MCF 10A (cell line): ENCODE measurements at regions not wholly inside any gene's neighbourhood (a gene's known extent, or its start where the extent isn't known, plus 50 kb on each side); places are given as distances from the start of the nearest gene placed in this dataset.
"Not testable (repeated sequence)": the region's sequence is repeated elsewhere in the genome, so short reads cannot be mapped to it uniquely, and the experiment has no call there.

Experiments used
- BruUV-seq: library from RNA; stranded (reverse); fragments of 400-500 nt; replicated peaks from 2 replicates; lab custom pipeline; 2021; lab: Mats Ljungman, UMichigan
- CTCF ChIA-PET: fragments of 300-600 bp; sonication (Branson Sonifier 250); formaldehyde crosslinking; extraction: SDS; loops from one replicate; lab custom pipeline; 2021; ENCODE audit warnings: antibody characterized with exemption, inconsistent platforms; lab: Yijun Ruan, JAX
- POLR2A ChIA-PET: fragments of 300-600, 350-650 bp; sonication (Branson Sonifier 250); formaldehyde crosslinking; extraction: SDS; loops from one replicate; lab custom pipeline; 2020; ENCODE audit warnings: antibody characterized with exemption, inconsistent platforms; lab: Yijun Ruan, JAX
- DNase-seq: peaks from one replicate; pipeline ENCODE4 v3.0.0-alpha.2; 2018; ENCODE audit not compliant: unreplicated experiment
- H3K27ac Mint-ChIP-seq: one replicate; pipeline ENCODE4 v1.8.0; 2022; ENCODE audit warnings: mild to moderate bottlenecking, low read depth, mixed read lengths; ENCODE audit not compliant: unreplicated experiment
- H3K27me3 Mint-ChIP-seq: one replicate; pipeline ENCODE4 v1.8.0; 2022; ENCODE audit warnings: mixed read lengths; ENCODE audit not compliant: insufficient read depth, unreplicated experiment
- H3K36me3 Mint-ChIP-seq: one replicate; pipeline ENCODE4 v1.8.0; 2022; ENCODE audit warnings: mild to moderate bottlenecking, moderate library complexity, mixed read lengths; ENCODE audit not compliant: insufficient read depth, unreplicated experiment
- H3K4me1 Mint-ChIP-seq: one replicate; pipeline ENCODE4 v1.8.0; 2022; ENCODE audit warnings: mixed read lengths; ENCODE audit not compliant: insufficient read depth, unreplicated experiment
- H3K4me3 Mint-ChIP-seq: one replicate; pipeline ENCODE4 v1.8.0; 2022; ENCODE audit warnings: mild to moderate bottlenecking, moderate library complexity, mixed read lengths; ENCODE audit not compliant: unreplicated experiment
- H3K9me3 Mint-ChIP-seq: one replicate; pipeline ENCODE4 v1.8.0; 2022; ENCODE audit warnings: mixed read lengths; ENCODE audit not compliant: unreplicated experiment
- intact Hi-C: fragments of 100-400 bp; cut with micrococcal nuclease; formaldehyde crosslinking; loops from 2 replicates; pipeline ENCODE4 v1.14.1; 2022
- TF ChIP-seq, protein P1 (sequence below): fragments of 200-600 bp; IDR thresholded peaks from one replicate; pipeline ENCODE4 v1.8.0; 2022; ENCODE audit warnings: antibody characterized with exemption, mild to moderate bottlenecking; ENCODE audit not compliant: unreplicated experiment

DNA sequence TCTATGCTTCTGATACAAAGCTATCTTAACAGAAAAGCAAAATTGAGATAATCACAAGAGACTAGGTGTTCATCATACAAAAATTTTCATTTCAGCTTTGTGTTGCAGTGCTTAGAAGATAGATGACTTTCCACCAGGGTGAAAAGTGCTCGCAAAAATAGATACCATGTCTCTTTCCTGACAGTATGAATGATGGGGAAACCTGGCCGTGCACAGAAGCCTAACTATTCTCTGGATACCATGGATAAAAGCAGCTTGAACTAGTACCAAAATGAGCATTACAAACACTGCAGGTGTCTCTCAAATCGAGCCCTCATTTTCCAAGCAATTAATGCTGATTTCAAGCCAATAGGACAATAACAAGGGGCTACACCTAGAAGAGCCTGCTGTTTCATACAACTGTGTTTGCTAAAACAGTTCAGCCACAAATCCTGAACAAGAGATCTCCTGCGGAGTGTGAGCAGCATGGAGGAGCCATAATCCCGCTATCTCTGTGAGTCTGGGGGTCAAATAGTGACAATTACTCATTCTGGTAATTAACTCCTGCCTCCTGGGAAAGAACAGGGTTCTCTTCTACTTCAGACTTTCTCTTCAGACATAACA lies 507.6 kb downstream of the PID1 start:
- Mint-ChIP-seq H3K27ac (no peak overlapping the region), H3K4me3 (no peak overlapping the region), H3K4me1 (peaks cover 13% of the 10 kb centered on the region), H3K27me3 (no peaks in the 10 kb centered on the region), H3K9me3 (no peaks in the 10 kb centered on the region), H3K36me3 (no peaks in the 10 kb centered on the region)
- intact Hi-C loops, result no loop called here
- TF ChIP-seq, protein P1, sequence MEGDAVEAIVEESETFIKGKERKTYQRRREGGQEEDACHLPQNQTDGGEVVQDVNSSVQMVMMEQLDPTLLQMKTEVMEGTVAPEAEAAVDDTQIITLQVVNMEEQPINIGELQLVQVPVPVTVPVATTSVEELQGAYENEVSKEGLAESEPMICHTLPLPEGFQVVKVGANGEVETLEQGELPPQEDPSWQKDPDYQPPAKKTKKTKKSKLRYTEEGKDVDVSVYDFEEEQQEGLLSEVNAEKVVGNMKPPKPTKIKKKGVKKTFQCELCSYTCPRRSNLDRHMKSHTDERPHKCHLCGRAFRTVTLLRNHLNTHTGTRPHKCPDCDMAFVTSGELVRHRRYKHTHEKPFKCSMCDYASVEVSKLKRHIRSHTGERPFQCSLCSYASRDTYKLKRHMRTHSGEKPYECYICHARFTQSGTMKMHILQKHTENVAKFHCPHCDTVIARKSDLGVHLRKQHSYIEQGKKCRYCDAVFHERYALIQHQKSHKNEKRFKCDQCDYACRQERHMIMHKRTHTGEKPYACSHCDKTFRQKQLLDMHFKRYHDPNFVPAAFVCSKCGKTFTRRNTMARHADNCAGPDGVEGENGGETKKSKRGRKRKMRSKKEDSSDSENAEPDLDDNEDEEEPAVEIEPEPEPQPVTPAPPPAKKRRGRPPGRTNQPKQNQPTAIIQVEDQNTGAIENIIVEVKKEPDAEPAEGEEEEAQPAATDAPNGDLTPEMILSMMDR, result no peak
- POLR2A ChIA-PET, result no interaction called here
- BruUV-seq, result no TSS peak
- CTCF ChIA-PET, result interaction anchor here (1.0 kb wide), 1 partner anchor 12 kb away, joined by 4 read pairs; no protein-coding TSS in a partner anchor
- DNase-seq, result no peak

DNA sequence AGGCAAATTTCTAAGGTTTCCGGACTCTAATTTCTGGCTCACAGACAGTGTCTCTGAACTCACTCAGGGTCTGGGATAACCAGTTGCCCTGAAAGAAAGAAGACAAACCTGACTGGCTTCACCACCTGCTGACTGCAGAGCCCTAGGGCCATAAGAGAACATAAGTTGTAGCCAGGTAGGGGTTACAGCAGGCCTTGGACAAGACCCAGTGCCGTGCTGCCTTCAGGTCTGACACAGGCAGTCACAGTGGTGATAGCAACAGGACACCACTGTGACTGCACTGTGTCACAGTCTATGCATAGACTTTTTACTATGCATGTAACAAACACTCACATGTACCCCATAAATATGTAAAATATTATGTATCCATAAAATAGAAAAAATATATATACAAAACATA lies 508.5 kb downstream of the PID1 start:
- POLR2A ChIA-PET, result no interaction called here
- H3K4me1 Mint-ChIP-seq, result peaks cover 7% of the 10 kb centered on the region
- no peaks in the 10 kb centered on the region for H3K27me3 Mint-ChIP-seq
- TF ChIP-seq, protein P1, result no peak
- intact Hi-C loops, result no loop called here
- no TSS peak for BruUV-seq
- H3K27ac Mint-ChIP-seq, result no peak overlapping the region
- H3K9me3 Mint-ChIP-seq, result no peaks in the 10 kb centered on the region
- DNase-seq, result no peak
- no peaks in the 10 kb centered on the region for H3K36me3 Mint-ChIP-seq
- no peak overlapping the region for H3K4me3 Mint-ChIP-seq
- CTCF ChIA-PET, result no interaction called here

DNA sequence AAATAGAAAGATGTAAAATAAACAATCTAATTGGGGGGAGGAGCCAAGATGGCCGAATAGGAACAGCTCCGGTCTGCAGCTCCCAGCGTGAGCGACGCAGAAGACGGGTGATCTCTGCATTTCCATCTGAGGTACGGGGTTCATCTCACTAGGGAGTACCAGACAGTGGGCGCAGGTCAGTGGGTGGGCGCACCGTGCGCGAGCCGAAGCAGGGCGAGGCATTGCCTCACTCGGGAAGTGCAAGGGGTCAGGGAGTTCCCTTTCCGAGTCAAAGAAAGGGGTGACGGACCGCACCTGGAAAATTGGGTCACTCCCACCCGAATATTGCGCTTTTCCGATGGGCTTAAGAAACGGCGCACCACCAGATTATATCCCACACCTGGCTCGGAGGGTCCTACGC lies 515.4 kb downstream of the PID1 start:
- intact Hi-C loops, H3K4me3 Mint-ChIP-seq, H3K36me3 Mint-ChIP-seq, BruUV-seq, CTCF ChIA-PET, H3K4me1 Mint-ChIP-seq, H3K27me3 Mint-ChIP-seq, H3K27ac Mint-ChIP-seq, DNase-seq, H3K9me3 Mint-ChIP-seq: not testable (repeated sequence)
- POLR2A ChIA-PET, result interaction anchor here (0.7 kb wide), 1 partner anchor 651 kb away, joined by 5 read pairs; no protein-coding TSS in a partner anchor

DNA sequence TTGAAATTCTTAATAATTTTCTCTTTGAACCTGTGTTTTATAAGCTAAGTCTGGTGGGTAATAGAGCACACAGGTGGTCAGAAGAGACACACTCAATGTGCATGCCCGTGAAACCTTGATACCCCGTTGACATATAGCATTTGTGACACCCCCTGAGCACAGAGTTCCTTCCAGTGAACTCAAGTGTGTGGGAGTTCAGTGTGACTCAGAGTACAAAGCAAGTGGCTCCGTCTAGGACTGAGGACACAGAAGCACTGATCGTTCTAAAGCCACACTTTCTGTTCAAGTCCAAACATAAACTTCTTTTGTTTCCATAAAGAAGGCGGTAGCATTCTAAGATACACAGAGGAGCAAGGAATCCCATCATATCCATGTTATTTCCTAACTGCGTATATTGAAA lies 523.6 kb downstream of the PID1 start:
- CTCF ChIA-PET, result no interaction called here
- H3K4me1 Mint-ChIP-seq, result peaks cover 8% of the 10 kb centered on the region
- H3K27ac Mint-ChIP-seq, result no peak overlapping the region
- H3K4me3 Mint-ChIP-seq, result no peak overlapping the region
- H3K27me3 Mint-ChIP-seq, result no peaks in the 10 kb centered on the region
- DNase-seq, result peak; percentile 40
- no TSS peak for BruUV-seq
- no peaks in the 10 kb centered on the region for H3K36me3 Mint-ChIP-seq
- TF ChIP-seq, protein P1, result no peak
- POLR2A ChIA-PET, result interaction anchor here (0.7 kb wide), 1 partner anchor 11 kb away, joined by 3 read pairs; no protein-coding TSS in a partner anchor
- intact Hi-C loops, result no loop called here
- H3K9me3 Mint-ChIP-seq, result no peaks in the 10 kb centered on the region
